HuH-7 (cell line): ENCODE measurements at regions not wholly inside any gene's neighbourhood (a gene's known extent, or its start where the extent isn't known, plus 50 kb on each side); places are given as distances from the start of the nearest gene placed in this dataset.
"Not testable (repeated sequence)": the region's sequence is repeated elsewhere in the genome, so short reads cannot be mapped to it uniquely, and the experiment has no call there.

Source experiments
- DNase-seq: peaks from one replicate; pipeline ENCODE4 v3.0.0; 2011; ENCODE audit warnings: low spot score

DNA sequence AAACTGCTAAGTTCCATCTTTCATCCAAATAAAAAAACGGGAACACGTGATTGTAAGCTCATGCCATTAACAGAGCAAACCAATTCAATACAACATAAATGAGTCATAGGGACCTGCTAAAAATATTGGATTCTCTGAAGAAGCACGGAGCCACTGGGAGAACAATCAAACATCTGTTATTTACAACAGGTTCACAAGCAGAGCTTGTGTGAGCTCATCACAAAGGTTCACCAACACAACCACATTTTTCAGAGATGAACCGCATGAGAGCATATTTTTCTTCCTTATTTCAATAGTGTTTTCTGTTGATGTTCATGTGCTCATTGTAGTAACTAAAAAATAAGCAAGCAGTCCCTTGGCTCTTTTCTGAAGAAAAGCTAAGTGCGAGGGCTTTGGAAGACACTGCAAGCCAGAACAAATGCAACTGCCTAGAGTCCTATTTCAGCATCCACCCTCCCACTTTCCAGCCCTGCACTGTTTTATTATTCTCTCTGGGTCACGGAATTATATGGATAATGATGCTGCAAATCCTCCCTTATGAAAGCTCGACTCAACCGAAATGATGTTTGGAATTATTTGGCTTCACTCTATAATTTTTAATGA lies 545.8 kb downstream of the LIG4 start:
- DNase-seq: no peak

DNA sequence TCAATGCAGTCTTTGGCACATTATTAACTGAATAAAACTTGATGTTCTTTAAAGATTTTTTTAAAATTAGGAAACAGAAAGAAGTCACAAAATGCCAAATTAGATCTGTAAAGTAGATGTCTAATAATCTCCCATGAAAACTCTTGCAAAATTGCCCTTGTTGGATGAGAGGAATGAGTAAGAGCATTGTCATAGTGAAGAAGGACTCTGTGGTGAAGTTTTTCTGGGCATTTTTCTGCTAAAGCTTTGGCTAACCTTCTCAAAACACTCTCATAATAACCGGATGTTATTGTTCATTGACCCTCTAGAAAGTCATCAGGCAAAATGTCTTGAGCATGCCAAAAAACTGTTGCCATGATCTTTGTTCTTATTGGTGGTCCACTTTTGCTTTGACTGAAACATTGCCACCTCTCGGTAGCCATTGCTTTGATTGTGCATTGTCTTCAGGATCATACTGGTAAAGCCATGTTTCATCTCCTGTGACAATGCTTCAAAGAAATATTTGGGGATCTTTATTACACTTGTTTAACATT lies 549.3 kb downstream of the LIG4 start:
- no peak for DNase-seq

- peak; percentile 17 for DNase-seq
These were observed 565.1 kb downstream of the LIG4 start for GRCh38 chr13:107650081-107650701.

GRCh38 chr13:107649079-107649478 lies 566.3 kb downstream of the LIG4 start:
- DNase-seq: no peak

- no peak for DNase-seq
These were observed 571.2 kb downstream of the LIG4 start for GRCh38 chr13:107644136-107644535.

- no peak for DNase-seq
These were observed 571.7 kb downstream of the LIG4 start for GRCh38 chr13:107643615-107644014.

DNA sequence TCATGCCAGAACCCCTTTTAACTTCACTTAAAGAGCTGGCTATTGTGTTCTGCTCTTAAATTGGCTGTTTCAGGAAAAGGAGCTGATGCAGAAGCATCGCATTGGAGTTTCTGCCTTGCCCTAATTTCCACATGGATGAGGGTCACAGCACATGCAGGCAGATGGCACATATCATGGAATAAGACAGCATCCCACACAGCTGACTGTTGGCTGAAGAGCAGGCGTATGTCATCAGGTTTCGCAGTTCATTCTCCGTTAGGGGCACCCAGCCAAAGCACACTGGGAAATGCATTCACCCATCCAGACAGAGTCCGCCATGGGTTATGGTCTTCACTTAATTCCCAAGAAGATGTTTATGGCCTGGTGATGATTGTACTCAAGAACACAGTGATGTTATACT lies 572.5 kb downstream of the LIG4 start:
- DNase-seq: no peak

GRCh38 chr13:107641574-107641973 lies 573.8 kb downstream of the LIG4 start:
- no peak for DNase-seq

- no peak for DNase-seq
These were observed 589.7 kb downstream of the LIG4 start for GRCh38 chr13:107625648-107626047.

DNA sequence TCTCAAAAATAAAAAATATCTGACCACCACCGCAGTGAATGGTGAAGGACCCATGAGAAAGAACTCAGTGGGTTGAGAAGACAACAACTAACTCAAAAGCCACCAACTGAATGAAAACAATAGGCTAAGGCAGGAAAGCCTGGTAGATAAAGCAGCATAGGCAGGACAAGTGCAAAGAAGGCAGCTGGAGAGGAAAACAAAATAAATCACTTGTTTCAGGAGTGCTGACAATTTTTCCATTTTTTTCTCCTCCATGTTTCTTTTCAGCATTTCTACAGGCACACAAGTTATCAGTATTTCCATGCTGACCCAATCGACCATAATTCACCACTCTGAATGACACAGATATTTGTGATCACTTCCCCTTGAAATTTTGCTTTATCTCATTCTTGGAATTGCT lies 597.8 kb downstream of the LIG4 start:
- DNase-seq: no peak

- DNase-seq: no peak
These were observed 603.0 kb downstream of the LIG4 start for GRCh38 chr13:107612376-107612775.

DNA sequence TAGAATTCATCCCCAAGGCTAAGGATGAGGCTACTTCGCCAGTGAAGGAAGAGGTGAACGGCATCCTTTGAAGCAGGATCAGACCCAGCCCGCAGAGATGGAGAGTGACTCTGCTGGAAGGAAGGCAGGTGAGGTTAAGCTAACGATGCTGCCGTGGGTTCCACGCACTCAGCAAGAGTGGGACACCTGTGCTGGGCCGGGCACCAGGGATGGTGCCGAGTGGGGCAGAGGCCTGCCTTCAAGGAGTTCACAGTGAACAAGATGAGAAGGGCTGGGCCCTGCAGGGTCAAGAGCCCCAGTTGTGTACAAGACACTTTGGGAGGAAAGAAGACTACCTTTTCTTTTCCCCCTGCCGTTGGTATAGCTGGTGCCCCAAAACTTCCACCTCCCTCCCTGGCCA lies 606.6 kb downstream of the LIG4 start:
- no peak for DNase-seq

GRCh38 chr13:107600971-107601370 lies 614.4 kb downstream of the LIG4 start:
- DNase-seq: no peak

DNA sequence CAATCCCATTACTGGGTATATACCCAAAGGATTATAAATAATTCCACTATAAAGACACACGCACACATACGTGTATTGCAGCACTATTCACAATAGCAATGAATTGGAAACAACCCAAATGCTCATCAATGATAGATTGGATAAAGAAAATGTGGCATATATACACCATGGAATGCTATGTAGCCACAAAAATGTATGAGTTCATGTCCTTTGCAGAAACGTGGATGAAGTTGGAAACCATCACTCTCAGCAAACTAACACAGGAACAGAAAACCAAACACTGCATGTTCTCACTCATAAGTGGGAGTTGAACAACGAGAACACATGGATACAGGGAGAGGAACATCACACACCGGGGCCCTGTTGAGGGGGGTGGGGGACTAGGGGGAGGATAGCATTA lies 619.0 kb downstream of the LIG4 start:
- not testable (repeated sequence) for DNase-seq

- no peak for DNase-seq
These were observed 624.8 kb downstream of the LIG4 start for GRCh38 chr13:107590556-107590955.

DNA sequence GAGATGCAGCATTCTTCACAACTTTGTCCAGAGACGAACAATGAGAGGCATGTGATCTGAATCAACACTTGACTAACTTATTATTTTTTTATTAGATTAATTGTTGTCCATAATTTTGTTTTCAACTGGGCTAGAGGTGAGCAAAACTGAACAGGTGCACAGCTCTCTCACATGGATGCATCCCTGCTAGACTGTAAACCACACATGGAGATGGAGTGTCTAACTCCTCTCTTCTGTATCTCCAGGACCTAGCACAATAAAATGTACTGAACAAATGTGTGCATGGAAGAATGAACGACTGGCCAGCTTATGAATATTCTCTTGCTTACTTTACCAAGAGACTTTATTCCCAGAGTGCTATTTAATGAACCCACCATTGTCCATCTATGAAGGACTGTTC lies 627.7 kb downstream of the LIG4 start:
- DNase-seq: no peak

GRCh38 chr13:107586216-107586615 lies 629.1 kb downstream of the LIG4 start:
- DNase-seq: no peak

- no peak for DNase-seq
These were observed 629.7 kb downstream of the LIG4 start for GRCh38 chr13:107585469-107586180.

GRCh38 chr13:107582171-107582570 lies 633.2 kb downstream of the LIG4 start:
- no peak for DNase-seq

DNA sequence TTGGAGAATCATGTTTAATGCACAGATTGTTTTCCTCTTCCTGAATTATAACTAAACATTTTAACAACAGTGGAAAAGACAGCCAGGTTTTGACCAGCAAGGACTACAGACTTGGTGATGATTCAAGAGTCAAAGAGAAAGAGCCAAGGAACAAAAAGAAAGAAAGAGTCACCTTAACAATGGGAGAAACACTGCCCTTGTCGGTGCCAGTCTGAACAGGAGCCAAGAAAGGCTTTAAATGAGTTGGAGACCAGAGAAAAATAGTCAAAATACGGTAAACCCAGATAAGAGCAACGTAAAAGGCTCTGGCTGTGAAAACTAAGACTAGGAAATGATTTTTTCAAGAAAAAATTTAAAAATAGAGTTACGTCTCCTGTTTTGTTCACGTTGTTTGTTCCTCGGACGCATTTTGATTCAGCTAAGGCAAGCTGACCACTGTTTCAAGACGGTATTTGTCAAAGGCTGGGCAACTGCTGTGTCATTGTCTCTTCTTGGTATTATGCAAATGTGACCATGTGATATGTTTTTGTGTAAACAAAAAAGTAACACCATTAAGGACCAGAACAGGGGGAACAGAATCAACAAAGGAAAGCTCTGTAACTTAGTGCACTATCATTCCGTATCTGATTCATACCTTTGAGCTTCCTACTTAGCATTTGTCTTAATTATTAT lies 634.5 kb downstream of the LIG4 start:
- DNase-seq: no peak

DNA sequence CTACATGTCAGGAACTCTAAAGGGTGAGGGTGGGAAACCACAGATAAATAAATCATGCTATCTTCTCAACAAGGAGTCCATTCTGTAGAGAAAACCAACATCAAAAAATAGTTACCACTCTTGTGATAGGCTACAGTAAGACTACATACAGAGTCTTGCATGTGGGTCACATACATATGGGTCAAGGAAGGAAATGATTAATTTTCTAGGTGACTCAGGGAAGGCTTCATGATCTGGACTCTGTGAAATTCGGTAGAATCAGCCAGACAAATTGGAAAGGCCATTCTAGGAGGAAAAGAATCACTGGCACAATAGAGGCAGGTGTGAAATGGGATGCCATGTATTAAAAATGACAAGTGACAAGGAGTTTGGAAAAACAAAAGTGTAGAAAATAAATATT lies 638.9 kb downstream of the LIG4 start:
- DNase-seq: no peak

DNA sequence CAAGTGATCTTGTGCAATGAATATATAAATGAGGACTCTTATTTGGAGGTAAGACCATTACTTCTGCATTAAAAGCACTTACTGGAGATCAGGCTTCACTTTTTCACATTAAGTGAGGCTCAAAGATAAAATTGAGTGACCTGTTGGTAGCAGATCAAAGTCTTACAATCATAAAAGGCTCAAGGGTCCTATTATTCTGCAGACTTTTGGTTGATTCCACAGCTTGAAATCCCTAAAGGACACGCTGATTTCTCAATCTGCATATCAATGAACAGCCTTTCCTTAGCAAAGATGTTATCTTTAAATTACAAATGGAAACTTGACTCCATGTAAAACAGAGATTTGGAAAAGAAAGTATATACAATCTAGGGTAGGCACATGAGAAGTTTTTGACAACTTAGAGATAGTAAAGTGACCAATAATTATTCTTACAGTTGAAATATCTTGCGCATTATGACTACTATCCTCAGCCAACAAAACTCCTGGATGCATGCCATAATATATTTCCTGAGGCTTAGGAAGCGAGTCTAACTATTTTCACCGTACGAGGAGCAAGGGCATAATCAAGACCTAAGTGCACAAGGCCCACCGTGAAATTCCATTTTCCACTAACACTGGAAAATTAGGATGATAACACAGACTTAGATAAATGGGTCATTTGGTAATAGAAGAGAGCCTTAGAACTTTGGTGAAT lies 640.7 kb downstream of the LIG4 start:
- DNase-seq: no peak
